ENCODE measurements at regions not wholly inside any gene's neighbourhood (a gene's known extent, or its start where the extent isn't known, plus 50 kb on each side); places are given as distances from the start of the nearest gene placed in this dataset.

DNA sequence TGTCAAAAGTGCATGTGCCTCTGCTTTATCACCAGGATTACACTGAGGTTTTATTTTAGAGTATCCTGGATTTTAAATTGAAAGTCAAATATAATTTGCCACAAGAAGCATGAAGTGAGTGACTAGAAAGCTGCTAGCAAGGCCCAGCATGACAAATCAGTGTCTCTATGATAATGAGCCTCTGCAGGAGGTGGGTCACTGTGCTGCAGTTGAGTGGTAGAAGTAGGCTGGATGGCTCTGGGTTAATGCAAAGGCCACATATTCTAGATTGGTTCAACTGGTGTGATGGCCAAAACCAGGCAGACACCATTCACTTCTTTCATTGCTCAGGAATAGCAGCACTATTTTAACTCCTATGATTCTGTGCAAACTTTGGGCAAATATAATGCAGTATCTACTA is 491.5 kb downstream of the OLFM4 start:
- no peak for DNase-seq

DNA sequence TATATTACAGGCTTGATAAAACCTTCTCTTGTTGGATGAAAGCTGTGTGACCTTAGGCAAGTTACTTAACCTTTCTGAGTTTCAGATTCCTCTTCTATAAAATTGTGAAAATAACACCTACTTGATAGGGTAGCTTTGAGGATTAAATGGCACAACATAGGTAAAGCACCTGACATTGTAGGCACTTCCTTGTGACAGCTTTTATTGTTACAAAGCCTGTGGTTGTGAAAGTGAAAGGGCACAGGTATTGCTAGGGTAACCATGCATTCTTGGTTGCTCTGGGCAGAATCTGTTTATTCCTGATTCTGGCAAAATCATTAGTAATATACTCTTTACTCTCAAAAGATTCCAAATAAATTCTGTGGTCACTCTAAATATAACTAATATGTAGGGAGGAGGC is 493.4 kb downstream of the OLFM4 start:
- no peak for DNase-seq

DNA sequence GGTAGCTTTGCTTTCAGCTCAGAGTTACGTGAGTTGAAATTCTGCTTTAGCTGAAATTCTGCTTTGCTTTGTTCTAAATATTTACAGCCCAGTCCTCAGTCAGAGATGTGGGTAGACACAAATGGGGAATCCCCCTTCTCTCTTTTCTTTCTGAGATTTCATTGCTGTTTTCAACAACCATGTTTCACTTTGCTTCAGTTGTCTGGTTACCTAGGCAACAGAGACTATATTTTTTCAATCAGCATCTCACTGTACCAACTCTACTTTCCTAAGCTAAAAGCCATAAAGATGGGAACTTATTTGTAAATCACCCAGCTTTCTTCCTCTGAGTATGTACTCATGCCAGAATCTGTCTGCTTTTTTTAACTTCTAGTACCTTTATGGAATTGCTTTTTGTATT is 509.0 kb downstream of the OLFM4 start:
- DNase-seq = no peak

GRCh38 chr13:53545340-53545941 is 516.8 kb downstream of the OLFM4 start:
- no peak for DNase-seq

DNA sequence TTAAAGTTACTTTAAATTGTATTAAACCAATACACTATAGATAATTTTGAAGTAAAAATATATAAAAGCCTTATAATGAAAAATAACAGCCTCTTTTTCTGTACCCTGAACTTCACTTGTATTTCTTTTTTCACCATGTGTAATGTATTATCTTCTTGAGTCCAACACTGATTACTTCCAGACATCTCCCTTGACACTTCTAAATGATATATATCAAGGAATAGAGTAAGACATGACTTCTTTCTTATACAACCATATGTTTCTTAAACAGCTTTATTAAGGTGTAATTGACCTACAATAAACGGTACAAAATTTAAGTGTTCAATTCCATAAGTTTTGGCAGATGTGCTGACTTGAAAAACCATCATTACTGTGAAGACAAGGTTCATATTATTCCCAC is 531.9 kb downstream of the OLFM4 start:
- no peak for DNase-seq

DNA sequence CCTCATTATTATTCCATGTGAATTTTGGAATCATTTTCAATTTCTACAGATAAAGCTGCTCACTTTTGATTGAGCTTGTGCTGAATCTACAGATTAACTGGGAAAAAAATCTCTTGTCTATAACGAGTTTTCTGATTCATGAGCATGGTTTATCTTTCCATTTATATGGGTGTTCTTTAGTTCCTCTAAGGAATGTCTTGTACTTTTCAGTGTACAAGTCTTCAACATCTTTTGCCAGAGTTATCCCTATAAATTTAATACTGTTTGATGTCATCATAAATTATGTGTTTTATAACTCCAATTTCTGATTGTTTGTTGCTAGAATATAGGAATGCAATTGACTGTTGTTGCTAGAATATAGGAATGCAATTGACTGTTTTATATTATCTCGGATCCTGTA is 533.8 kb downstream of the OLFM4 start:
- no peak for DNase-seq

- DNase-seq = no peak
Measured at GRCh38 chr13:53568491-53568890, 539.9 kb downstream of the OLFM4 start.

DNA sequence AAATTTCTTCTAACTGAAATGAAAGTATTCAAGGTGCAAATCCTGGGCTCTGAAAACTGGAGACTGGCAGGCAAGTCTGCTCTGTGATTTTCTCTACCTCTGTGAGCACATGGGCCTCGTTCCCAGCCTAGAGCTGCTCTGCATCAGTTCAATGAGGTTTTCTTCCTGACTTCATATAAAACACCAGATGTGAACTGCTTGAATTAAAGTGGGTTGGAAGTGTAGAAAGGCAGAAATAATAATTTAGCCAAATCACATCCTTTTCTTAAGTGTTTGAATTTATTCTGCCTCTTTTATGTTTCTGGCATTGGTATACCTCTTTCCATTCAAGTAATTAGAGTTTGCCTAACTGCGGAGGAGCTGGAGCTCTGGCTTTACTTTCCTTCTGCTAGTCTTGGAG is 540.8 kb downstream of the OLFM4 start:
- DNase-seq = no peak

DNA sequence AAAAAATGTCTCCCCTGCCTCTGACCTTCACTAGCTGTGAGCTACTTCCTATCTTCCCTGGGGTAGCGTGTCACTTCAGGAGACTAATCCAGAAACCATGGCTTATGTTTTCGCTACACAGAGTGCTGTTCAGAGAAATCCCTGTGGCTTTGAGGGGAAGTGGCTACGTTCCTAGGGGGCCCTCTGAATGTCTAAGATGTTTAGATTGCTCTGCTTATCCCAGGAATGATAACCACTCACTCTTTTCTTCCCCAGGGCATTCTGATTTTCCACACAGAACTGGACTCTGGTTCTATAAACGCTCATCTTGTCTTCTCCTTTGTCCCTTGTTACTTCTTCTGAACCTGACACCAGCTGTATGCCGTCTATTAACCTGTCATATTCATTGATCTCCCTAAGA is 572.5 kb downstream of the OLFM4 start:
- DNase-seq = no peak

DNA sequence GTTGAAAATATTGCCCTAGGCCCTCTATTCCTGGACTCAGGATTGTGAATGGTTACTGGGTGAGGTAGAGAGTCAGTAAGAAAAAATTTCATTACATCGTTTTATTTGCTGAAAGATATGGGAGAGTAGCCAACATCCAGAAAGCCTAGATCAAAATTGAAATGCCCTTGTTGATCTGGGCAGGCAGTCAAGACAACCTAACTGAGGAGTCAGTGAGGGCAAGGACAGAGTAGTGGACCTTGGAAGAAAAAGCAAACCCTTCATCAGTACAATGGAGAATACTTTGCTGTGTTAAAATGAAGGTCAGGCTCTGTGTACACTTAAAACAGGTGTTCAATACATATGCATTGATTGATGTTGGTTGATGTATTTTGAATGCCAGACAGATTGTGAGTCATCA is 576.7 kb downstream of the OLFM4 start:
- no peak for DNase-seq

- DNase-seq = no peak
Measured at GRCh38 chr13:53612200-53612599, 583.6 kb downstream of the OLFM4 start.

DNA sequence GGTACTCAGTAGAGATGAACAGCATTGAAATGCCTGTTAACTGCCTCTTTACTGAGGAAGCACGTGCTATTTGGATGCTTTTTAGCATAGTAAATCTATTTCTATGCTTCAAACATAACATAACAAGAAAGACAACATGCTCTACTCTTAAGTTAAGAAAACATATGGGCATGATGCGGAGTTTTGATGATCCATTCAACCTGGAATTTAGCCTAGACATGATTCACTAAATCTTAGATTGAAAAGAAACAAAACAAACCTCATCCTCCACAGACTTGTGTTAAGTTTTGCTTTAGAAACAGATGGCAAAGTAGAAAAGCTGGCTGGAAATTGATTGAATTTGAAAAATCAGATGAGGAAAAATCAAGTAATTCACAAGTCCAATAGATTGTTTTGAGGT is 593.8 kb downstream of the OLFM4 start:
- DNase-seq = no peak

DNA sequence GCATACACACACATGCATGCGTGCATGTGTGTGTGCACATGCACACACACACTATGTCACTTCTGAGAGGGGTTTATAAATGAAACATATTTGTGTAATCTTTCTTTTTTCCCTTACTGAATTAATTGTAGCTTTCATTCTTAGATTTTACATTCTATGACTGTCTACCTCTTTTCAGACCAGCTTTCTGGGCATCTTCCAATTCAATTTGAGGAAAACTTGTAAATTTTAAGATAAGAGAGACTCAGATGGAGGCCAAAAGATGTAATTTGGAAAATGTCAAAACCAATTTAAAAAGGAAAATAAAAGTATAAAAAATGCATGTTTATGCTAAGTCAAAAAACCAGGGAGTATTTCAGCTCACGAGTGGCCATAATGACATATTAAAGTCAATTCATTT is 594.5 kb downstream of the OLFM4 start:
- no peak for DNase-seq

GRCh38 chr13:53631511-53631910 is 602.9 kb downstream of the OLFM4 start:
- DNase-seq = no peak

GRCh38 chr13:53638040-53638439 is 609.4 kb downstream of the OLFM4 start:
- no peak for DNase-seq

DNA sequence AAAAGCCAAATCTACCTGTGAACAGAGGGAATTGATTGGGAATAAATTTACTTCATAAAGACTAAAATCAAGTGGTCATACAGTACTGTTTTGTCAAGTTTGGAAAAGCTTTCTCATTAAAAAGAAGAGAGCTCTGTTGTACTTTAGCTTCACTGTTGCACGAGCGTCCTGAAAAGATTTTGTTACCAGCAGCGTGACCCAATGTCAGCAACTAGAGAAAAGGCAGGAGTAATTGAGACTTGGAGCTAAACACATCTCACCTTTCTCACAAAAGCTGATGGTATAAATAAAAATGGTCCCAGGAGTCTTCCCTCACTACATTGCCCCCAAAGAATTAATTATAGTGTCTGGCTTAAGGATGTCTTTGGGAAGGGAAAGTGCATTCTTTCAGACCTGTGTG is 613.7 kb downstream of the OLFM4 start:
- no peak for DNase-seq

DNA sequence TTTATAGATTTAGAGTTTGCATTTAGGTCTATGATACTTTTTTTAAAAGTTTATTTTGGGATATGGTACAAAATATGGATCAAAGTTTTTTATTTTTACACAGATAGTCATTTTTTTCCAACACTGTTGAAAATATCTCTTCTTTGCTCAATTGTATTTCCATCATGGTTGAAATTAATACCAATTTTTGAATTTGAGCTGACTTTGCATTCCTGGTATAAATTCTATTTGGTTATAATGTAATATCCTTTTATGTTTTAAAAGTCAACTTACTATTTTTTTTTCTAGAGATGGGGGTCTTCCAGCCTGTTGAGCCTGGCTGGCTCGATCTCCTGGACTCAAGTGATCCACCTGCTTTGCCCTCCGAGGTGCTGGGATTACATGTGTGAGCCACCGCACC is 620.1 kb downstream of the OLFM4 start:
- DNase-seq = no peak

- no peak for DNase-seq
Measured at GRCh38 chr13:53672005-53672404, 643.4 kb downstream of the OLFM4 start.

- DNase-seq = no peak
Measured at GRCh38 chr13:53683146-53683545, 654.5 kb downstream of the OLFM4 start.

GRCh38 chr13:53683608-53684007 is 655.0 kb downstream of the OLFM4 start:
- no peak for DNase-seq

GRCh38 chr13:53691417-53691816 is 662.8 kb downstream of the OLFM4 start:
- DNase-seq = no peak

GRCh38 chr13:53694814-53695532 is 666.4 kb downstream of the OLFM4 start:
- DNase-seq = no peak

DNA sequence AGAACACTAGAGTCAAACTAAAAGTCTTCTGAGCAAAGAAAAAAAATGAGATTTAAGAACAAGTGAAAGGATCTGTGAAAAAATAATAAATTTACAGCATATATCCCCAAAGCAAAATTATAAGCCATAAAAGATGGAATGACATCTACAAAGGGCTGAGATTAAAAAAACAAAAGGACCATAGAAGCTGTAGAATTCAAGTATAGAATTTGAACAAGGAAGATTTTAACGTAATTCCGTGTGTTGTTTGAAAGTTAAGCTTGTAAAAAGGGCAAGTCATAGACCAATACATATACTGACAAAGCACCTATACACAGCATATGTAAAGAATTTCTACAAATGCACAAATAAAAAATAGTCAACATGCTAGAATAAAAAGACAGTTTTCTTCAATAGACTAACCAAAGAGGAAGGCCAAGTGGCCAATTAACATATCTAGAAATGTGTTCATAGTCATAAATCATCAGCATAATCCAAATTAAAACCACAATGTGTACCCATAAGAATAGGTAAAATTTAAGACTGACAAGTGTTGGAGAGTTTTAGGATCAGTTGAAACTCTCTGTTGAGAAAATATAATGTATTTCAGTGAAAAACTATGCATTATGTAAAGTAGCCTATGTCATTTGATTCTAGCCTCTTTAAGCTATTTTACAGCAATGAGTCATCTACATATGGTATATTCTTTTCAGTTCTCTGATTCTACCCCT is 674.9 kb downstream of the OLFM4 start:
- no peak for DNase-seq

GRCh38 chr13:53719281-53719680 is 690.7 kb downstream of the OLFM4 start:
- no peak for DNase-seq
